SK-N-MC (cell line): ENCODE measurements at regions not wholly inside any gene's neighbourhood (a gene's known extent, or its start where the extent isn't known, plus 50 kb on each side); places are given as distances from the start of the nearest gene placed in this dataset.

Experiments
- DNase-seq: peaks from one replicate; pipeline ENCODE4 v3.0.0-alpha.2; 2011; ENCODE audit warnings: low read depth, low spot score
- H3K27ac ChIP-seq: fragments of 200-600 bp; sonication (generic); 2 replicates; pipeline ENCODE4 v1.5.1; 2016; ENCODE audit warnings: mixed run types
- H3K36me3 ChIP-seq: fragments of 200-600 bp; sonication (generic); 2 replicates; pipeline ENCODE4 v1.6.1; 2017; ENCODE audit warnings: antibody characterized with exemption, low read length, mixed read lengths; ENCODE audit not compliant: insufficient read depth
- H3K4me3 ChIP-seq: fragments of 200-600 bp; sonication (generic); 2 replicates; pipeline ENCODE4 v1.5.1; 2016
- H3K9ac ChIP-seq: fragments of 200-600 bp; sonication (generic); 2 replicates; pipeline ENCODE4 v1.8.0; 2017; ENCODE audit warnings: mixed run types, mixed read lengths; ENCODE audit not compliant: insufficient read length
- H3K9me3 ChIP-seq: fragments of 200-600 bp; sonication (generic); 2 replicates; pipeline ENCODE4 v1.6.1; 2017; ENCODE audit warnings: low read depth, mild to moderate bottlenecking, antibody characterized with exemption, low read length, moderate library complexity, mixed read lengths
- EZH2 ChIP-seq: fragments of 200-600 bp; sonication (generic); IDR thresholded peaks from one replicate; pipeline ENCODE4 v1.6.1; 2017; ENCODE audit warnings: antibody characterized with exemption
- FOXP2 ChIP-seq: optimal IDR thresholded peaks from 2 replicates; pipeline ENCODE3; 2011; ENCODE audit warnings: mild to moderate bottlenecking, moderate library complexity; ENCODE audit not compliant: insufficient read depth; ENCODE audit errors: extremely low read length, control extremely low read depth
- POLR2AphosphoS5 ChIP-seq: IDR thresholded peaks from 2 replicates; pipeline ENCODE4 v1.6.1; 2012; ENCODE audit warnings: mild to moderate bottlenecking, low read depth, low read length, borderline replicate concordance

DNA sequence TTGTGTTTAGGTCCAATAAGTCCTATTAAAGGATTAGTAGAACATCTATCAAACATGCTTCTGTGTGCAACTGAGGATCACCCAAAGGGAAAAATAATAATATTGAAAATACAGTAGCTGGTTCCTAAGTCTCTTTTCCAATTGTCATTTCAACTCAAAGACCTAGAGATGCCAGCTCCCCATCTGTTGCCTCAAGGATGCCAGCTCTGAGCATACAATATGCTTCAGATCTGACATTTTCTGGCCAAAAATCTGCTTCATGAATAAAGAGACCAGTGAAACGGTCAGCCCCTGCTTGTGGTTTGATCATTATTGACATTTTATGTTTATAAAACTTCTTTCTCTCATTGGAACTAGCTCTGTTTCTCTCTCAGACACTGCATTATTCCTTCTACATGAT lies 72.9 kb downstream of the CCDC185 start:
- no peak for DNase-seq
- Histone ChIP-seq H3K9me3 (no peaks in the 10 kb centered on the region), H3K4me3 (no peak overlapping the region), H3K36me3 (no peaks in the 10 kb centered on the region), H3K27ac (no peak overlapping the region), H3K9ac (no peak overlapping the region)
- no peak for TF ChIP-seq EZH2
- TF ChIP-seq POLR2AphosphoS5 = no peak
- TF ChIP-seq FOXP2 = no peak

- H3K27ac ChIP-seq = no peak overlapping the region
- no peak for DNase-seq
- TF ChIP-seq FOXP2 = no peak
- no peak for TF ChIP-seq EZH2
- TF ChIP-seq POLR2AphosphoS5 = no peak
- H3K4me3 ChIP-seq = no peak overlapping the region
- H3K9ac ChIP-seq = no peak overlapping the region
- no peaks in the 10 kb centered on the region for H3K9me3 ChIP-seq
- H3K36me3 ChIP-seq = no peaks in the 10 kb centered on the region
Measured at GRCh38 chr1:223471566-223471965, 78.4 kb downstream of the CCDC185 start.

GRCh38 chr1:223472057-223472456 lies 78.8 kb downstream of the CCDC185 start:
- Histone ChIP-seq H3K9ac (no peak overlapping the region), H3K9me3 (no peaks in the 10 kb centered on the region), H3K36me3 (no peaks in the 10 kb centered on the region), H3K4me3 (no peak overlapping the region), H3K27ac (no peak overlapping the region)
- no peak for DNase-seq
- no peak for TF ChIP-seq POLR2AphosphoS5
- TF ChIP-seq EZH2 = no peak
- no peak for TF ChIP-seq FOXP2

DNA sequence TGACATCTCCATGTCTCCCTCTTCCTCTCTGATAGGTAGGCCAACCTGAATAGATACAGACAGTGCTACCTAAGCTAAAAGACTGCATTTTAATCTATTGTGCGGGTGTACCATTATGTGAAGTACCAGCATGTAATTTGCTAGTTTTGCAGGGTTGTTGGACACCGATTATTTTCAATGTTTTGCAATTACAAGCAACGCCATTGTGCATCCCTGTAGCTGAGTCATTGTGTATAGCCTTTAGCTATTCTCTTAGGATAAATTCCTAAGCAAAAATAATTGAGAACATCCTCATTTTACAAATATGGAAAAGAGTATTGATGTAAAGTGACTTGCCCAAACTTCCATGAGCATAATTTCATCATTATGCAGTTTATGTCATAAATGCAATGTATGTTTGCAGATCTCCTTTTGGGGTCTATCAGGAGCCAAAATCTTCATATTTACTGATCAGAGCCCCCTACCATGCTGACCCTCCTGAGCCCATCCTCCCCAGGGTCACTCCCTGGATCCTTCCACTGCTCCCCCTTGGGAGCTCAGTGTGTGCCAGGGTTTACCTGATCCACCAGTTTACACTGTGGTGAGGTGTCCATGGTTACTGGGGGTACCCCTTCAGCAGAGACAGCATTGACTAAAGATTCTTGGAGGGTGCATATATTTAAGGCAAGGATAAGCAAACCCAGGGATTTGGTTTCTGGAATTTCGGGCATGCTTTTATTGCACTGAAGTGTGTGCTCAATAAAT lies 80.6 kb downstream of the CCDC185 start:
- H3K27ac ChIP-seq = no peak overlapping the region
- H3K9ac ChIP-seq = no peak overlapping the region
- TF ChIP-seq EZH2 (no peak), POLR2AphosphoS5 (no peak), FOXP2 (no peak)
- DNase-seq = no peak
- no peaks in the 10 kb centered on the region for H3K36me3 ChIP-seq
- no peak overlapping the region for H3K4me3 ChIP-seq
- H3K9me3 ChIP-seq = no peaks in the 10 kb centered on the region

DNA sequence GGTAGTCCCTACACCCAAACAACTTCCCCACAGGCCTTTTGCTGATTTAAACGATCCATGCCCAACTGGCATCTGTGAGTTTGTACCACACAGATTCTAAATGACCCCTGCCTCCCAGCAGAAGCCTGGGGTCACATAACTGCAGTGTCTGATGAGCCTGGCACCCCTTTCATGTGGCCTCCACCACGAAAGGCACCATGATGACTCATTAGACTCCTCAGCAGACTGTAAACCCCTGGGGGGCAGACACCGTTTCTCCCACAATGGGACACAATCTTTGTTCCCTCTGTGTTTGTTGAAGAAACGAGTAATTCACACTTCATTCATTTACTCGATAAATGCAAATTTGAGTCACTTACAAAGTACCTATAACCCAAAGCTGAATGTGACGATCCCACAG lies 81.6 kb downstream of the CCDC185 start:
- Histone ChIP-seq H3K9ac (no peak overlapping the region), H3K4me3 (no peak overlapping the region), H3K36me3 (no peaks in the 10 kb centered on the region), H3K27ac (no peak overlapping the region), H3K9me3 (no peaks in the 10 kb centered on the region)
- TF ChIP-seq FOXP2 = no peak
- TF ChIP-seq POLR2AphosphoS5 = no peak
- TF ChIP-seq EZH2 = no peak
- no peak for DNase-seq

DNA sequence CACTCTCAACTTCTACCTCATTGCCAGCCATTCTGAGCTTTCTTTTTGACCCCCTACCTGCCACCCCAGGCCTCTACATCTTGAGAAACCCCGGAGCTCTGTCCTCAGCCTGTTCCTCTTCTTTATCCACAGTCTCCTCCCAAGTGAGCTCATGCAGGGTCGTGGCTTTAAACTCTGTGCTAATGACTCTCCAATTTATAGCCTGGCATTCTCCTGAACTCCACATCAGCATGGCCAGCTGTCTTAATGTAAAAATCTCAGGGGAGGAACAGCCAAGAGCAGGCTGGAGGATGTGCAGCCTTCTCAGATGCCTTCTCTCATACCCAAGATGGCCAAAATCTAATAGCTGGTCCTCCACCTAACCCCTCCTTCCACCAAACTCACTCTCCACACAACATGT lies 84.2 kb downstream of the CCDC185 start:
- Histone ChIP-seq H3K9me3 (no peaks in the 10 kb centered on the region), H3K9ac (no peak overlapping the region), H3K27ac (no peak overlapping the region), H3K4me3 (no peak overlapping the region), H3K36me3 (no peaks in the 10 kb centered on the region)
- DNase-seq = no peak
- TF ChIP-seq POLR2AphosphoS5 (no peak), EZH2 (no peak), FOXP2 (no peak)

GRCh38 chr1:223478606-223479005 lies 85.4 kb downstream of the CCDC185 start:
- Histone ChIP-seq H3K4me3 (no peak overlapping the region), H3K36me3 (no peaks in the 10 kb centered on the region), H3K9ac (no peak overlapping the region), H3K27ac (no peak overlapping the region), H3K9me3 (no peaks in the 10 kb centered on the region)
- TF ChIP-seq EZH2 (no peak), FOXP2 (no peak), POLR2AphosphoS5 (no peak)
- no peak for DNase-seq

DNA sequence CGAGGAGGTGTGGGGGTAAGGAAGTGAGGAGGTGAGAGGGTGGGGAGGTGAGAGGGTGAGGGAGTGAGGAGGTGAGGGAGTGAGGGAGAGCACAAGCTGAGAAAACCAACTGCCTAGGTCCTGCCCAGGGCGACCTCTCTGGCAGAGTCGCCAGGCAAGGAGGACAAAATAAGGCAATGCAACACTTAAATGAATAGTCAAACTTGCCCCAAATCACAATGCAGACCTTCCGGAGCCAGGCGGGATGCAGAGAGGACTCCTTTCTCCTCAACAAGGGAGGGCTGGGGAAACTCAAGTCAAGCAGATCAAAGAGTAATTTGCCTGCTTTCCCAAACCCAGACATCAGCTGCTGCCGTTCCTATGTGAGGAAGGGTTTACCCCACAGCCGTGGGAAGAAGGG lies 86.0 kb downstream of the CCDC185 start:
- no peaks in the 10 kb centered on the region for H3K36me3 ChIP-seq
- H3K9ac ChIP-seq = no peak overlapping the region
- H3K27ac ChIP-seq = no peak overlapping the region
- DNase-seq = no peak
- no peak overlapping the region for H3K4me3 ChIP-seq
- H3K9me3 ChIP-seq = no peaks in the 10 kb centered on the region
- TF ChIP-seq EZH2 (no peak), FOXP2 (no peak), POLR2AphosphoS5 (no peak)

GRCh38 chr1:223479718-223480425 lies 86.7 kb downstream of the CCDC185 start:
- Histone ChIP-seq H3K9ac (no peak overlapping the region), H3K4me3 (no peak overlapping the region), H3K36me3 (no peaks in the 10 kb centered on the region), H3K27ac (no peak overlapping the region), H3K9me3 (no peaks in the 10 kb centered on the region)
- TF ChIP-seq EZH2 = no peak
- TF ChIP-seq FOXP2 = no peak
- TF ChIP-seq POLR2AphosphoS5 = no peak
- no peak for DNase-seq
